ENCODE measurements at regions not wholly inside any gene's neighbourhood (a gene's known extent, or its start where the extent isn't known, plus 50 kb on each side); places are given as distances from the start of the nearest gene placed in this dataset.

DNA sequence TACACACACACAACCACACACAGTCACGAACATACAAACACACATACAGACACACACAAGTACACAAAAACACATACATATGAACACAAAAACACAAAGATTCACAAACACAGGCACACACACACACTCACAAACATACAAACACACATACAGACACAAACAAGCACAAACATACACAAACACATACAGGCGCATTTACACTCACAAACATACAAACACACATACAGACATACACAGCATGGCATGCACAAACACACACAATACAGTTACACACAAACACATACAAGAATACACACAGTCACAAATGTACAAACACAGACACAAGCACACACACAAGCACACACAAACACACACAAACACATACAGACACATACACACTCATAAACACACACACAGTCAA is 247.9 kb downstream of the TENT4A start:
- TF ChIP-seq, protein P1, sequence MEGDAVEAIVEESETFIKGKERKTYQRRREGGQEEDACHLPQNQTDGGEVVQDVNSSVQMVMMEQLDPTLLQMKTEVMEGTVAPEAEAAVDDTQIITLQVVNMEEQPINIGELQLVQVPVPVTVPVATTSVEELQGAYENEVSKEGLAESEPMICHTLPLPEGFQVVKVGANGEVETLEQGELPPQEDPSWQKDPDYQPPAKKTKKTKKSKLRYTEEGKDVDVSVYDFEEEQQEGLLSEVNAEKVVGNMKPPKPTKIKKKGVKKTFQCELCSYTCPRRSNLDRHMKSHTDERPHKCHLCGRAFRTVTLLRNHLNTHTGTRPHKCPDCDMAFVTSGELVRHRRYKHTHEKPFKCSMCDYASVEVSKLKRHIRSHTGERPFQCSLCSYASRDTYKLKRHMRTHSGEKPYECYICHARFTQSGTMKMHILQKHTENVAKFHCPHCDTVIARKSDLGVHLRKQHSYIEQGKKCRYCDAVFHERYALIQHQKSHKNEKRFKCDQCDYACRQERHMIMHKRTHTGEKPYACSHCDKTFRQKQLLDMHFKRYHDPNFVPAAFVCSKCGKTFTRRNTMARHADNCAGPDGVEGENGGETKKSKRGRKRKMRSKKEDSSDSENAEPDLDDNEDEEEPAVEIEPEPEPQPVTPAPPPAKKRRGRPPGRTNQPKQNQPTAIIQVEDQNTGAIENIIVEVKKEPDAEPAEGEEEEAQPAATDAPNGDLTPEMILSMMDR (IDR thresholded peaks at IDR 0.05): no peak
- TF ChIP-seq POLR2AphosphoS5 (IDR thresholded peaks at IDR 0.05): no peak

All from upper lobe of left lung (tissue), 4 donors.